Adrenal gland (tissue), 9 donors: ENCODE measurements at regions not wholly inside any gene's neighbourhood (a gene's known extent, or its start where the extent isn't known, plus 50 kb on each side); places are given as distances from the start of the nearest gene placed in this dataset.
"Not testable (repeated sequence)": the region's sequence is repeated elsewhere in the genome, so short reads cannot be mapped to it uniquely, and the experiment has no call there.

ENCODE experiments used
- DNase-seq, 7 donors: peaks; one replicate each; pipeline ENCODE4 v3.0.0-alpha.2; 2019 to 2020
- H3K27ac ChIP-seq, 5 donors: fragments of 200-600 bp; sonication (generic) in 4 of 5; 1 replicate in 3 of 5; 2 replicates in 2 of 5; pipeline versions ENCODE4 v1.5.1 to v1.8.0; 2016 to 2020; ENCODE audit warnings: mild to moderate bottlenecking in 1 of 5
- H3K27me3 ChIP-seq: fragments of 200-600 bp; 2 replicates; pipeline ENCODE4 v1.8.0; 2021
- H3K36me3 ChIP-seq, 2 donors: fragments of 200-600 bp; replicated peaks in 1 of 2; 1 replicate in 1 of 2; 2 replicates in 1 of 2; pipeline versions ENCODE4 v1.5.1 to v1.8.0; 2018 to 2022
- H3K4me1 ChIP-seq, 2 donors: fragments of 200-600 bp; replicated peaks in 1 of 2; 1 replicate in 1 of 2; 2 replicates in 1 of 2; pipeline versions ENCODE4 v1.5.1 to v1.8.0; 2018 to 2021
- H3K4me3 ChIP-seq, 4 donors: fragments of 200-600 bp; sonication (generic) in 3 of 4; one replicate each; pipeline ENCODE4 v1.5.1; 2016 to 2018
- H3K9me3 ChIP-seq, 3 donors: fragments of 200-600 bp; sonication (generic) in 1 of 3; replicated peaks in 1 of 3; 1 replicate in 2 of 3; 2 replicates in 1 of 3; pipeline versions ENCODE4 v1.5.1 to v1.8.0; 2016 to 2021
- CTCF ChIP-seq, 6 experiments: fragments of 450-650 bp in 4 of 6; fragments of 200-600 bp in 2 of 6; sonication (generic) in 1 of 6; IDR thresholded peaks; 1 replicate in 5 of 6; 2 replicates in 1 of 6; pipeline versions ENCODE4 v1.5.1 to v1.8.0; 2016 to 2021; ENCODE audit warnings: antibody characterized with exemption in 6 of 6, mild to moderate bottlenecking in 2 of 6, moderate library complexity in 1 of 6
- POLR2A ChIP-seq, 2 donors: fragments of 450-650 bp; IDR thresholded peaks; one replicate each; pipeline ENCODE4 v1.6.1; 2017; ENCODE audit warnings: antibody characterized with exemption in 2 of 2, mild to moderate bottlenecking in 2 of 2, moderate library complexity in 1 of 2
- WGBS, 4 donors: extraction: QIAGEN DNeasy Blood & Tissue Kit in 2 of 4; methylation state at CpG; one replicate each; pipeline versions ENCODE4 v1.1.5 to v1.1.7; 2013 to 2017; 5-methylcytosine and 5-hydroxymethylcytosine counted together
- intact Hi-C, 2 donors: fragments of 100-400 bp; cut with DNase I; formaldehyde crosslinking; loops; one replicate each; pipeline versions ENCODE4 v1.14.1 to v1.15.0; 2022 to 2023
- donor health status: healthy with polysubstance abuse.
- donor health status: Bipolar disorder and iron deficiency.
- donor health status: DM: yes; HTN: yes; CAD: no.
- donor health status: DM: no; HTN: no; CAD: no.
- donor health status: DM: no; HTN: no; CAD: no.

- no peaks in the 10 kb centered on the region for H3K9me3 ChIP-seq
- H3K27me3 ChIP-seq, result no peaks in the 10 kb centered on the region
- intact Hi-C loops, result no loop called here
- H3K36me3 ChIP-seq, result no peaks in the 10 kb centered on the region
- H3K4me1 ChIP-seq, result no peaks in the 10 kb centered on the region
- no peak overlapping the region for H3K27ac ChIP-seq
- WGBS, 4 donors, result 92 to 95% (median 93%) methylated on average over 8 of the region's 8 CpGs
- TF ChIP-seq CTCF (IDR thresholded peaks at IDR 0.05) (no peak), POLR2A (IDR thresholded peaks at IDR 0.05) (no peak)
- H3K4me3 ChIP-seq, result no peak overlapping the region
- no peak for DNase-seq
These were observed 283.1 kb downstream of the UTRN start for GRCh38 chr6:144568241-144568640.

- H3K4me3 ChIP-seq, H3K36me3 ChIP-seq, intact Hi-C loops, DNase-seq, H3K27me3 ChIP-seq, H3K27ac ChIP-seq, H3K4me1 ChIP-seq, H3K9me3 ChIP-seq: not testable (repeated sequence)
- 86 to 100% (median 94%) methylated on average over 1 of the region's 1 CpG for WGBS, 4 donors
These were observed 287.4 kb downstream of the UTRN start for GRCh38 chr6:144572541-144572940.

- Histone ChIP-seq H3K9me3 (no peaks in the 10 kb centered on the region), H3K27ac (no peak overlapping the region), H3K36me3 (peaks cover 0 to 10% of the 10 kb centered on the region in 2 donors), H3K4me3 (no peak overlapping the region), H3K4me1 (peaks cover 0 to 12% of the 10 kb centered on the region in 2 donors), H3K27me3 (no peaks in the 10 kb centered on the region)
- intact Hi-C loops, result no loop called here
- DNase-seq, result no peak
- TF ChIP-seq CTCF (IDR thresholded peaks at IDR 0.05) (no peak), POLR2A (IDR thresholded peaks at IDR 0.05) (no peak)
- 93 to 97% (median 96%) methylated on average over 2 of the region's 2 CpGs for WGBS, 4 donors
These were observed 289.7 kb downstream of the UTRN start for GRCh38 chr6:144574796-144575195.

GRCh38 chr6:144575327-144575726 lies 290.2 kb downstream of the UTRN start:
- peaks cover 0 to 13% of the 10 kb centered on the region in 2 donors for H3K4me1 ChIP-seq
- intact Hi-C loops, result no loop called here
- peaks cover 0 to 10% of the 10 kb centered on the region in 2 donors for H3K36me3 ChIP-seq
- H3K27ac ChIP-seq, result no peak overlapping the region
- no peaks in the 10 kb centered on the region for H3K9me3 ChIP-seq
- no peaks in the 10 kb centered on the region for H3K27me3 ChIP-seq
- no peak for DNase-seq
- TF ChIP-seq POLR2A (IDR thresholded peaks at IDR 0.05), result no peak
- TF ChIP-seq CTCF (IDR thresholded peaks at IDR 0.05), result no peak
- no peak overlapping the region for H3K4me3 ChIP-seq
- 90 to 94% (median 91%) methylated on average over 3 of the region's 3 CpGs for WGBS, 4 donors

- Histone ChIP-seq H3K4me1 (peaks cover 0 to 17% of the 10 kb centered on the region in 2 donors), H3K27me3 (no peaks in the 10 kb centered on the region), H3K36me3 (peaks cover 0 to 10% of the 10 kb centered on the region in 2 donors), H3K27ac (no peak overlapping the region), H3K9me3 (no peaks in the 10 kb centered on the region), H3K4me3 (no peak overlapping the region)
- DNase-seq, result no peak
- intact Hi-C loops, result no loop called here
- no peak for TF ChIP-seq POLR2A (IDR thresholded peaks at IDR 0.05)
- TF ChIP-seq CTCF (IDR thresholded peaks at IDR 0.05), result no peak
- WGBS, 4 donors, result 81 to 95% (median 92%) methylated on average over 6 of the region's 6 CpGs
These were observed 291.7 kb downstream of the UTRN start for GRCh38 chr6:144576871-144577270.
